Esophagus squamous epithelium (tissue), 5 donors: ENCODE measurements at regions not wholly inside any gene's neighbourhood (a gene's known extent, or its start where the extent isn't known, plus 50 kb on each side); places are given as distances from the start of the nearest gene placed in this dataset.

Experiments
- DNase-seq: peaks from one replicate; lab custom pipeline; 2025; lab: John Stamatoyannopoulos, UW
- H3K27ac ChIP-seq, 4 donors: fragments of 200-600 bp; sonication (generic); one replicate each; pipeline ENCODE4 v1.5.1; 2016 to 2019; ENCODE audit warnings: mild to moderate bottlenecking in 1 of 4
- H3K27me3 ChIP-seq, 4 donors: fragments of 200-600 bp; sonication (generic); 1 replicate in 3 of 4; 2 replicates in 1 of 4; pipeline versions ENCODE4 v1.5.1 to v1.6.0; 2017 to 2021; ENCODE audit warnings: antibody characterized with exemption in 1 of 4
- H3K36me3 ChIP-seq, 3 donors: fragments of 200-600 bp; sonication (generic); one replicate each; pipeline ENCODE4 v1.5.1; 2016 to 2019
- H3K4me1 ChIP-seq, 3 donors: fragments of 200-600 bp; sonication (generic); one replicate each; pipeline ENCODE4 v1.5.1; 2017 to 2019
- H3K4me3 ChIP-seq, 4 donors: fragments of 200-600 bp; sonication (generic); 1 replicate in 3 of 4; 2 replicates in 1 of 4; pipeline ENCODE4 v1.5.1; 2016 to 2019; ENCODE audit warnings: mild to moderate bottlenecking in 2 of 4, moderate library complexity in 1 of 4
- H3K9me3 ChIP-seq, 3 donors: fragments of 200-600 bp; sonication (generic); one replicate each; pipeline ENCODE4 v1.5.1; 2016 to 2019
- CTCF ChIP-seq, 6 experiments: fragments of 450-650 bp in 4 of 6; fragments of 200-600 bp in 2 of 6; sonication (generic) in 2 of 6; IDR thresholded peaks; one replicate each; pipeline ENCODE4 v1.5.1; 2016 to 2019; ENCODE audit warnings: antibody characterized with exemption in 6 of 6, mild to moderate bottlenecking in 4 of 6, moderate library complexity in 4 of 6
- POLR2A ChIP-seq, 4 donors: fragments of 450-650 bp; IDR thresholded peaks; one replicate each; pipeline ENCODE4 v1.6.1; 2017; ENCODE audit warnings: antibody characterized with exemption in 4 of 4, mild to moderate bottlenecking in 4 of 4, moderate library complexity in 3 of 4
- WGBS, 2 donors: methylation state at CpG; one replicate each; pipeline ENCODE4 v1.1.5; 2018; 5-methylcytosine and 5-hydroxymethylcytosine counted together
- intact Hi-C: fragments of 100-400 bp; cut with DNase I; formaldehyde crosslinking; loops from one replicate; pipeline ENCODE4 v1.15.0; 2022
- donor health status: DM: yes; HTN: yes; CAD: no.

GRCh38 chr7:8809320-8809719 lies 375.9 kb downstream of the NXPH1 start:
- no peaks in the 10 kb centered on the region for H3K36me3 ChIP-seq
- intact Hi-C loops, result no loop called here
- no peak for DNase-seq
- H3K4me3 ChIP-seq, result no peak overlapping the region
- no peak for TF ChIP-seq CTCF (IDR thresholded peaks at IDR 0.05)
- no peak for TF ChIP-seq POLR2A (IDR thresholded peaks at IDR 0.05)
- no peaks in the 10 kb centered on the region for H3K9me3 ChIP-seq
- 49 to 60% methylated on average over 2 of the region's 2 CpGs for WGBS, 2 donors
- no peaks in the 10 kb centered on the region for H3K27me3 ChIP-seq
- H3K4me1 ChIP-seq, result no peaks in the 10 kb centered on the region
- no peak overlapping the region for H3K27ac ChIP-seq

GRCh38 chr7:8817448-8818036 lies 384.1 kb downstream of the NXPH1 start:
- no peaks in the 10 kb centered on the region for H3K27me3 ChIP-seq
- H3K27ac ChIP-seq, result no peak overlapping the region
- WGBS, 2 donors, result 24 to 30% methylated on average over 3 of the region's 3 CpGs
- no peak overlapping the region for H3K4me3 ChIP-seq
- TF ChIP-seq CTCF (IDR thresholded peaks at IDR 0.05), result no peak
- no peak for TF ChIP-seq POLR2A (IDR thresholded peaks at IDR 0.05)
- intact Hi-C loops, result no loop called here
- no peaks in the 10 kb centered on the region for H3K9me3 ChIP-seq
- H3K36me3 ChIP-seq, result no peaks in the 10 kb centered on the region
- DNase-seq, result no peak
- no peaks in the 10 kb centered on the region for H3K4me1 ChIP-seq

- WGBS, 2 donors, result 72 to 79% methylated on average over 2 of the region's 2 CpGs
- no peak for DNase-seq
- TF ChIP-seq CTCF (IDR thresholded peaks at IDR 0.05) (no peak), POLR2A (IDR thresholded peaks at IDR 0.05) (no peak)
- Histone ChIP-seq H3K4me3 (no peak overlapping the region), H3K9me3 (no peaks in the 10 kb centered on the region), H3K27ac (no peak overlapping the region), H3K4me1 (no peaks in the 10 kb centered on the region), H3K36me3 (no peaks in the 10 kb centered on the region), H3K27me3 (no peaks in the 10 kb centered on the region)
- intact Hi-C loops, result no loop called here
Observed at GRCh38 chr7:8818406-8818805, 385.0 kb downstream of the NXPH1 start.

GRCh38 chr7:8822595-8822994 lies 389.2 kb downstream of the NXPH1 start:
- no peak for DNase-seq
- no peaks in the 10 kb centered on the region for H3K36me3 ChIP-seq
- H3K27me3 ChIP-seq, result no peaks in the 10 kb centered on the region
- WGBS, 2 donors, result 42 to 59% methylated on average over 2 of the region's 2 CpGs
- no peaks in the 10 kb centered on the region for H3K9me3 ChIP-seq
- intact Hi-C loops, result no loop called here
- H3K27ac ChIP-seq, result no peak overlapping the region
- TF ChIP-seq POLR2A (IDR thresholded peaks at IDR 0.05) (no peak), CTCF (IDR thresholded peaks at IDR 0.05) (no peak)
- no peaks in the 10 kb centered on the region for H3K4me1 ChIP-seq
- no peak overlapping the region for H3K4me3 ChIP-seq

- intact Hi-C loops, result no loop called here
- WGBS, 2 donors, result 73 to 82% methylated on average over 2 of the region's 2 CpGs
- TF ChIP-seq POLR2A (IDR thresholded peaks at IDR 0.05), result no peak
- no peak for TF ChIP-seq CTCF (IDR thresholded peaks at IDR 0.05)
Observed at GRCh38 chr7:8823486-8823885, 390.1 kb downstream of the NXPH1 start.

More at GRCh38 chr7:8823486-8823885, 390.1 kb downstream of the NXPH1 start:
- H3K27me3 ChIP-seq, result no peaks in the 10 kb centered on the region
- no peak overlapping the region for H3K4me3 ChIP-seq
- H3K9me3 ChIP-seq, result no peaks in the 10 kb centered on the region
- H3K27ac ChIP-seq, result no peak overlapping the region
- H3K36me3 ChIP-seq, result no peaks in the 10 kb centered on the region
- no peaks in the 10 kb centered on the region for H3K4me1 ChIP-seq
- DNase-seq, result no peak
